CD14-positive monocyte (primary cell): ENCODE measurements at regions not wholly inside any gene's neighbourhood (a gene's known extent, or its start where the extent isn't known, plus 50 kb on each side); places are given as distances from the start of the nearest gene placed in this dataset.

Source experiments
- DNase-seq, 3 donors: peaks; one replicate each; pipeline ENCODE4 v3.0.0-alpha.2; 2011 to 2022
- H2AFZ ChIP-seq: 2 replicates; pipeline ENCODE4 v1.6.0; 2012; ENCODE audit warnings: mild to moderate bottlenecking, low read depth, low read length, inconsistent platforms; ENCODE audit not compliant: insufficient read depth, poor library complexity, severe bottlenecking
- H3K27ac ChIP-seq, 2 donors: 1 replicate in 1 of 2; 2 replicates in 1 of 2; pipeline ENCODE4 v1.5.1; 2012 to 2013; ENCODE audit warnings: low read length in 2 of 2, control low read depth in 1 of 2, inconsistent platforms in 1 of 2, low read depth in 1 of 2, mild to moderate bottlenecking in 1 of 2
- H3K27me3 ChIP-seq, 2 donors: one replicate each; pipeline versions ENCODE4 v1.6.0 to v1.6.1; 2011 to 2013; ENCODE audit warnings: low read length in 2 of 2; ENCODE audit not compliant: control insufficient read depth in 2 of 2, insufficient read depth in 2 of 2
- H3K36me3 ChIP-seq, 2 donors: replicated peaks in 1 of 2; 1 replicate in 1 of 2; 2 replicates in 1 of 2; pipeline versions ENCODE4 v1.5.1 to v1.6.1; 2012 to 2013; ENCODE audit warnings: low read length in 2 of 2, control low read depth in 1 of 2, inconsistent platforms in 1 of 2, mild to moderate bottlenecking in 1 of 2; ENCODE audit not compliant: insufficient read depth in 2 of 2, control insufficient read depth in 1 of 2
- H3K4me1 ChIP-seq, 2 donors: 1 replicate in 1 of 2; 2 replicates in 1 of 2; pipeline versions ENCODE4 v1.5.1 to v1.6.1; 2012 to 2013; ENCODE audit warnings: low read length in 2 of 2, control low read depth in 1 of 2, inconsistent platforms in 1 of 2, mild to moderate bottlenecking in 1 of 2, moderate library complexity in 1 of 2; ENCODE audit not compliant: insufficient read depth in 2 of 2, control insufficient read depth in 1 of 2
- H3K4me2 ChIP-seq: replicated peaks from 2 replicates; pipeline ENCODE3; 2012; ENCODE audit warnings: low read length, moderate library complexity, mild to moderate bottlenecking; ENCODE audit not compliant: poor library complexity, severe bottlenecking; ENCODE audit errors: extremely low read depth
- H3K4me3 ChIP-seq, 3 experiments: fragments of 200-600 bp in 1 of 3; sonication (generic) in 1 of 3; replicated peaks in 1 of 3; 1 replicate in 2 of 3; 2 replicates in 1 of 3; pipeline ENCODE4 v1.5.1; 2011 to 2013; ENCODE audit warnings: low read length in 3 of 3, mild to moderate bottlenecking in 3 of 3, control low read depth in 2 of 3, low read depth in 2 of 3, inconsistent platforms in 1 of 3, moderate library complexity in 1 of 3
- H3K79me2 ChIP-seq: 2 replicates; pipeline ENCODE4 v1.6.0; 2012; ENCODE audit warnings: mild to moderate bottlenecking, control low read depth, inconsistent platforms, low read length, moderate library complexity; ENCODE audit not compliant: insufficient read depth
- H3K9ac ChIP-seq: 2 replicates; pipeline ENCODE4 v1.6.0; 2017; ENCODE audit warnings: low read length, mild to moderate bottlenecking; ENCODE audit not compliant: insufficient read depth, poor library complexity, severe bottlenecking
- H3K9me3 ChIP-seq, 2 donors: replicated peaks in 1 of 2; 1 replicate in 1 of 2; 2 replicates in 1 of 2; pipeline versions ENCODE4 v1.5.1 to v1.6.1; 2012 to 2013; ENCODE audit warnings: low read length in 2 of 2, control low read depth in 1 of 2; ENCODE audit not compliant: control insufficient read depth in 1 of 2, insufficient read depth in 1 of 2
- H4K20me1 ChIP-seq: 2 replicates; pipeline ENCODE4 v1.6.0; 2012; ENCODE audit warnings: mild to moderate bottlenecking, low read length, control low read depth, moderate library complexity; ENCODE audit not compliant: insufficient read depth
- H3K27ac Mint-ChIP-seq, 7 donors: one replicate each; pipeline ENCODE4 v1.8.0; 2020; ENCODE audit warnings: mild to moderate bottlenecking in 7 of 7, mixed read lengths in 7 of 7, moderate library complexity in 6 of 7, inconsistent platforms in 2 of 7
- H3K27me3 Mint-ChIP-seq, 3 donors: one replicate each; pipeline ENCODE4 v1.8.0; 2021 to 2022; ENCODE audit warnings: low read depth in 3 of 3, mild to moderate bottlenecking in 3 of 3, mixed read lengths in 3 of 3, moderate library complexity in 3 of 3, inconsistent platforms in 1 of 3
- H3K36me3 Mint-ChIP-seq, 2 donors: one replicate each; pipeline ENCODE4 v1.8.0; 2020; ENCODE audit warnings: mixed read lengths in 2 of 2, inconsistent platforms in 1 of 2, mild to moderate bottlenecking in 1 of 2
- H3K4me1 Mint-ChIP-seq: one replicate; pipeline ENCODE4 v1.8.0; 2020; ENCODE audit warnings: mild to moderate bottlenecking, mixed read lengths
- H3K4me3 Mint-ChIP-seq, 2 donors: one replicate each; pipeline ENCODE4 v1.8.0; 2020; ENCODE audit warnings: mild to moderate bottlenecking in 2 of 2, mixed read lengths in 2 of 2, moderate library complexity in 1 of 2
- H3K9me3 Mint-ChIP-seq, 7 donors: one replicate each; pipeline ENCODE4 v1.8.0; 2020 to 2022; ENCODE audit warnings: mixed read lengths in 7 of 7, mild to moderate bottlenecking in 6 of 7, moderate library complexity in 6 of 7, inconsistent platforms in 2 of 7
- CTCF ChIP-seq: fragments of 200-600 bp; IDR thresholded peaks from one replicate; pipeline ENCODE4 v1.8.0; 2022; ENCODE audit warnings: antibody characterized with exemption, mild to moderate bottlenecking
- WGBS: methylation state at CpG from one replicate; pipeline ENCODE4 v1.1.5; 2013; ENCODE audit warnings: missing lambda C conversion rate; ENCODE audit not compliant: insufficient coverage; 5-methylcytosine and 5-hydroxymethylcytosine counted together
- intact Hi-C, 2 donors: fragments of 100-400 bp; cut with micrococcal nuclease; formaldehyde crosslinking; loops; one replicate each; pipeline versions ENCODE4 v1.15.0 to v1.15.1; 2023

GRCh38 chr12:67456431-67456901 is 187.3 kb downstream of the CAND1 start:
- no peaks in the 10 kb centered on the region for H3K36me3 ChIP-seq
- no peak overlapping the region for H3K4me2 ChIP-seq
- H3K9me3 ChIP-seq: no peaks in the 10 kb centered on the region
- Mint-ChIP-seq H3K27ac (no peak overlapping the region), H3K9me3 (peaks cover 0 to 4% (median 3%) of the 10 kb centered on the region in 7 donors), H3K4me1 (peaks cover 46% of the 10 kb centered on the region), H3K36me3 (peaks cover 0 to 5% of the 10 kb centered on the region in 2 donors), H3K4me3 (no peak overlapping the region), H3K27me3 (peaks cover 0 to 2% (median 2%) of the 10 kb centered on the region in 3 donors)
- H2AFZ ChIP-seq: no peak overlapping the region
- no peaks in the 10 kb centered on the region for H3K79me2 ChIP-seq
- no peaks in the 10 kb centered on the region for H3K27me3 ChIP-seq
- no peaks in the 10 kb centered on the region for H4K20me1 ChIP-seq
- DNase-seq: no peak
- no peak overlapping the region for H3K27ac ChIP-seq
- 4% methylated on average over 3 of the region's 3 CpGs for WGBS
- H3K4me3 ChIP-seq: no peak overlapping the region
- peaks cover 34 to 38% of the 10 kb centered on the region in 2 donors for H3K4me1 ChIP-seq
- H3K9ac ChIP-seq: no peak overlapping the region
- intact Hi-C loops: no loop called here
- TF ChIP-seq CTCF: no peak

GRCh38 chr12:67457136-67457535 is 188.0 kb downstream of the CAND1 start:
- Histone ChIP-seq H3K9ac (no peak overlapping the region), H3K27me3 (no peaks in the 10 kb centered on the region), H4K20me1 (no peaks in the 10 kb centered on the region), H3K9me3 (no peaks in the 10 kb centered on the region), H3K4me3 (no peak overlapping the region), H3K27ac (no peak overlapping the region), H3K36me3 (no peaks in the 10 kb centered on the region), H2AFZ (no peak overlapping the region), H3K79me2 (no peaks in the 10 kb centered on the region), H3K4me1 (peaks cover 27 to 32% of the 10 kb centered on the region in 2 donors), H3K4me2 (no peak overlapping the region)
- Mint-ChIP-seq H3K4me3 (no peak overlapping the region), H3K9me3 (peaks cover 0 to 4% (median 3%) of the 10 kb centered on the region in 7 donors), H3K27me3 (peaks cover 0 to 2% (median 2%) of the 10 kb centered on the region in 3 donors), H3K4me1 (peaks cover 40% of the 10 kb centered on the region), H3K27ac (no peak overlapping the region), H3K36me3 (peaks cover 0 to 5% of the 10 kb centered on the region in 2 donors)
- no peak for TF ChIP-seq CTCF
- no peak for DNase-seq
- intact Hi-C loops: no loop called here
- WGBS: 67% methylated on average over 1 of the region's 2 CpGs
